Gastrocnemius medialis (tissue), 4 donors: ENCODE measurements at regions not wholly inside any gene's neighbourhood (a gene's known extent, or its start where the extent isn't known, plus 50 kb on each side); places are given as distances from the start of the nearest gene placed in this dataset.

Experiments used
- ATAC-seq, 2 donors: fragments of 150-250 bp; one replicate each; pipeline ENCODE4 v1.9.1; 2016
- DNase-seq, 2 donors: peaks; one replicate each; pipeline ENCODE4 v3.0.0-alpha.2; 2019
- H3K27ac ChIP-seq, 4 donors: fragments of 200-600 bp; sonication (generic); 1 replicate in 1 of 4; 2 replicates in 3 of 4; pipeline ENCODE4 v1.5.1; 2016 to 2018; ENCODE audit warnings: mild to moderate bottlenecking in 2 of 4, moderate library complexity in 1 of 4
- H3K27me3 ChIP-seq, 3 donors: fragments of 200-600 bp; sonication (generic) in 2 of 3; 1 replicate in 1 of 3; 2 replicates in 2 of 3; pipeline versions ENCODE4 v1.5.1 to v1.6.0; 2016 to 2019; ENCODE audit warnings: mild to moderate bottlenecking in 1 of 3, moderate library complexity in 1 of 3
- H3K36me3 ChIP-seq, 2 donors: fragments of 200-600 bp; sonication (generic) in 1 of 2; one replicate each; pipeline ENCODE4 v1.5.1; 2017 to 2018
- H3K4me1 ChIP-seq, 2 donors: fragments of 200-600 bp; sonication (generic) in 1 of 2; one replicate each; pipeline ENCODE4 v1.5.1; 2016 to 2017; ENCODE audit warnings: mild to moderate bottlenecking in 2 of 2
- H3K4me3 ChIP-seq, 4 donors: fragments of 200-600 bp; sonication (generic) in 3 of 4; 1 replicate in 1 of 4; 2 replicates in 3 of 4; pipeline ENCODE4 v1.5.1; 2016 to 2019; ENCODE audit warnings: mild to moderate bottlenecking in 2 of 4
- H3K9me3 ChIP-seq, 3 donors: fragments of 200-600 bp; sonication (generic) in 2 of 3; 1 replicate in 1 of 3; 2 replicates in 2 of 3; pipeline ENCODE4 v1.5.1; 2016 to 2019
- CTCF ChIP-seq, 5 experiments: fragments of 450-650 bp in 3 of 5; fragments of 200-600 bp in 2 of 5; sonication (generic) in 2 of 5; IDR thresholded peaks in 4 of 5; conservative IDR thresholded peaks in 1 of 5; 1 replicate in 4 of 5; 2 replicates in 1 of 5; pipeline ENCODE4 v1.5.1; 2016 to 2019; ENCODE audit warnings: antibody characterized with exemption in 5 of 5, mild to moderate bottlenecking in 3 of 5, moderate library complexity in 3 of 5
- POLR2A ChIP-seq, 2 donors: fragments of 450-650 bp; IDR thresholded peaks; one replicate each; pipeline ENCODE4 v1.6.1; 2017; ENCODE audit warnings: antibody characterized with exemption in 2 of 2, mild to moderate bottlenecking in 2 of 2, moderate library complexity in 2 of 2
- in situ Hi-C, 4 donors: fragments of 200-750 bp; cut with MboI; loops; one replicate each; pipeline versions ENCODE4 v1.15.0 to v1.8.0; 2017; ENCODE audit warnings: low sequenced_read_pairs in 4 of 4
- intact Hi-C: fragments of 100-400 bp; cut with DNase I; formaldehyde crosslinking; loops from one replicate; pipeline ENCODE4 v1.15.1; 2023; ENCODE audit warnings: low total_unique reads

GRCh38 chr6:68333442-68333841 is 301.6 kb upstream of the ADGRB3 start:
- ATAC-seq (no peak), DNase-seq (no peak)
- TF ChIP-seq CTCF (IDR thresholded peaks at IDR 0.05 in 4 of 5, conservative IDR thresholded peaks at IDR 0.05 in 1 of 5) = no peak
- no peak for TF ChIP-seq POLR2A (IDR thresholded peaks at IDR 0.05)
- intact Hi-C loops (no loop called here), in situ Hi-C loops (no loop called here)
- H3K36me3 ChIP-seq = no peaks in the 10 kb centered on the region
- no peaks in the 10 kb centered on the region for H3K4me1 ChIP-seq
- no peak overlapping the region for H3K27ac ChIP-seq
- H3K4me3 ChIP-seq = no peak overlapping the region
- no peaks in the 10 kb centered on the region for H3K9me3 ChIP-seq
- H3K27me3 ChIP-seq = no peaks in the 10 kb centered on the region

- ATAC-seq (no peak), DNase-seq (no peak)
- no peak overlapping the region for H3K4me3 ChIP-seq
- no peaks in the 10 kb centered on the region for H3K27me3 ChIP-seq
- TF ChIP-seq POLR2A (IDR thresholded peaks at IDR 0.05) (no peak), CTCF (IDR thresholded peaks at IDR 0.05 in 4 of 5, conservative IDR thresholded peaks at IDR 0.05 in 1 of 5) (no peak)
- in situ Hi-C loops = no loop called here
- no peaks in the 10 kb centered on the region for H3K36me3 ChIP-seq
- H3K9me3 ChIP-seq = no peaks in the 10 kb centered on the region
- no peak overlapping the region for H3K27ac ChIP-seq
- intact Hi-C loops = no loop called here
- H3K4me1 ChIP-seq = no peaks in the 10 kb centered on the region
These were observed 306.9 kb upstream of the ADGRB3 start for GRCh38 chr6:68328156-68328555.

GRCh38 chr6:68326762-68327161 is 308.3 kb upstream of the ADGRB3 start:
- Histone ChIP-seq H3K27ac (no peak overlapping the region), H3K4me3 (no peak overlapping the region), H3K36me3 (no peaks in the 10 kb centered on the region), H3K9me3 (no peaks in the 10 kb centered on the region), H3K27me3 (no peaks in the 10 kb centered on the region), H3K4me1 (no peaks in the 10 kb centered on the region)
- intact Hi-C loops (no loop called here), in situ Hi-C loops (no loop called here)
- ATAC-seq = no peak
- TF ChIP-seq POLR2A (IDR thresholded peaks at IDR 0.05) = no peak
- TF ChIP-seq CTCF (IDR thresholded peaks at IDR 0.05 in 4 of 5, conservative IDR thresholded peaks at IDR 0.05 in 1 of 5) = no peak
- DNase-seq = no peak

GRCh38 chr6:68317366-68317765 is 317.7 kb upstream of the ADGRB3 start:
- no peak for TF ChIP-seq CTCF (IDR thresholded peaks at IDR 0.05 in 4 of 5, conservative IDR thresholded peaks at IDR 0.05 in 1 of 5)
- no peak for TF ChIP-seq POLR2A (IDR thresholded peaks at IDR 0.05)
- DNase-seq (no peak), ATAC-seq (no peak)
- Histone ChIP-seq H3K9me3 (no peaks in the 10 kb centered on the region), H3K4me3 (no peak overlapping the region), H3K4me1 (no peaks in the 10 kb centered on the region), H3K36me3 (no peaks in the 10 kb centered on the region), H3K27me3 (no peaks in the 10 kb centered on the region), H3K27ac (no peak overlapping the region)
- in situ Hi-C loops = no loop called here
- intact Hi-C loops = no loop called here

- intact Hi-C loops = no loop called here
- in situ Hi-C loops = no loop called here
- Histone ChIP-seq H3K9me3 (no peaks in the 10 kb centered on the region), H3K4me3 (no peak overlapping the region), H3K36me3 (no peaks in the 10 kb centered on the region), H3K4me1 (no peaks in the 10 kb centered on the region), H3K27me3 (no peaks in the 10 kb centered on the region), H3K27ac (no peak overlapping the region)
- ATAC-seq = no peak
- DNase-seq = no peak
- no peak for TF ChIP-seq POLR2A (IDR thresholded peaks at IDR 0.05)
- TF ChIP-seq CTCF (IDR thresholded peaks at IDR 0.05 in 4 of 5, conservative IDR thresholded peaks at IDR 0.05 in 1 of 5) = no peak
These were observed 321.2 kb upstream of the ADGRB3 start for GRCh38 chr6:68313911-68314310.
